ENCODE measurements at regions not wholly inside any gene's neighbourhood (a gene's known extent, or its start where the extent isn't known, plus 50 kb on each side); places are given as distances from the start of the nearest gene placed in this dataset.

GRCh38 chr10:107847620-107848019 lies 683.1 kb upstream of the SORCS1 start:
- intact Hi-C loops (cut with DNase I): no loop called here
- 68 to 76% (median 71%) methylated on average over 2 of the region's 2 CpGs for WGBS, 4 donors
- Histone ChIP-seq H3K9me3 (peaks cover 0 to 13% (median 0%) of the 10 kb centered on the region in 12 donors), H3K4me1 (no peaks in the 10 kb centered on the region), H3K27ac (no peak overlapping the region), H3K4me3 (no peak overlapping the region), H3K36me3 (no peaks in the 10 kb centered on the region), H3K27me3 (no peaks in the 10 kb centered on the region)
- no peak for TF ChIP-seq POLR2A (IDR thresholded peaks at IDR 0.05)
- no peak for TF ChIP-seq CTCF (IDR thresholded peaks at IDR 0.05)
- DNase-seq (no peak), ATAC-seq (no peak)

- intact Hi-C loops (cut with DNase I): no loop called here
- ATAC-seq: no peak
- Histone ChIP-seq H3K27ac (no peak overlapping the region), H3K4me3 (no peak overlapping the region), H3K9me3 (no peaks in the 10 kb centered on the region), H3K4me1 (no peaks in the 10 kb centered on the region), H3K27me3 (no peaks in the 10 kb centered on the region), H3K36me3 (no peaks in the 10 kb centered on the region)
- no peak for TF ChIP-seq POLR2A (IDR thresholded peaks at IDR 0.05)
- no peak for TF ChIP-seq CTCF (IDR thresholded peaks at IDR 0.05)
- no peak for DNase-seq
- WGBS, 4 donors: 61 to 84% (median 77%) methylated on average over 1 of the region's 1 CpG
These were observed 670.2 kb upstream of the SORCS1 start for GRCh38 chr10:107834706-107835105.

GRCh38 chr10:107831772-107832171 lies 667.3 kb upstream of the SORCS1 start:
- WGBS, 4 donors: 68 to 87% (median 86%) methylated on average over 2 of the region's 2 CpGs
- Histone ChIP-seq H3K4me1 (no peaks in the 10 kb centered on the region), H3K27me3 (no peaks in the 10 kb centered on the region), H3K36me3 (no peaks in the 10 kb centered on the region), H3K4me3 (no peak overlapping the region), H3K27ac (no peak overlapping the region), H3K9me3 (no peaks in the 10 kb centered on the region)
- TF ChIP-seq POLR2A (IDR thresholded peaks at IDR 0.05) (no peak), CTCF (IDR thresholded peaks at IDR 0.05) (no peak)
- ATAC-seq (no peak), DNase-seq (no peak)
- intact Hi-C loops (cut with DNase I): no loop called here

- Histone ChIP-seq H3K27ac (no peak overlapping the region), H3K4me3 (no peak overlapping the region), H3K36me3 (no peaks in the 10 kb centered on the region), H3K27me3 (no peaks in the 10 kb centered on the region), H3K9me3 (no peaks in the 10 kb centered on the region), H3K4me1 (no peaks in the 10 kb centered on the region)
- no peak for DNase-seq
- TF ChIP-seq CTCF (IDR thresholded peaks at IDR 0.05) (no peak), POLR2A (IDR thresholded peaks at IDR 0.05) (no peak)
- no peak for ATAC-seq
- WGBS, 4 donors: 23 to 38% (median 30%) methylated on average over 3 of the region's 3 CpGs
- intact Hi-C loops (cut with DNase I): no loop called here
These were observed 664.7 kb upstream of the SORCS1 start for GRCh38 chr10:107829161-107829560.

Data from heart left ventricle (tissue), 16 donors.